ENCODE measurements at regions not wholly inside any gene's neighbourhood (a gene's known extent, or its start where the extent isn't known, plus 50 kb on each side); places are given as distances from the start of the nearest gene placed in this dataset.

DNA sequence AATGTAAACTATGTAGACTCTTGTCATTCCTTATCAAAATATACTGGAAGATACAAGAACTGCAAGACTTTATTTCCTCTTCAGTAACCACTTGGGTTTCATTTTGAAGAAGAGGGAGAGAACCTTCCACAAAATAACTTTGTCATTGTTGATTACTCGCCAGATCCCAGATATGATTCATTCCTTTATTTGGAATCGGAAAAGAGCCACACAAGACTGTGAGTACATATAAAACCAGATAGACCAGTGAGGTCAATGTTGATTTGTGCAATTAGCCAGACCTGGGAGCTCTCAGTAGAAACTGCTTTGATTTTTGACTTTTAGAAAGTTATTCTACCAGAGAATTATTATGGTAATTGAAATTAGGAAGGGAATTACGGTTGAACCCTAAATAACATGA lies 146.1 kb downstream of the TMEM167A start:
- H3K4me3 ChIP-seq (ENCODE audit: extremely low read depth in 1 of 4, insufficient read depth in 2 of 4, low read depth in 3 of 4, low read length in 4 of 4): no peak overlapping the region
- no peak overlapping the region for H3K23ac ChIP-seq (ENCODE audit: insufficient read length)
- no peak overlapping the region for H2BK5ac ChIP-seq (ENCODE audit: low read depth, low read length)
- H4K8ac ChIP-seq (ENCODE audit: extremely low read depth, insufficient read depth, low read length): no peak overlapping the region
- ChIA-PET POLR2A (ENCODE audit: partially characterized antibody) (no interaction called here), CTCF (ENCODE audit: partially characterized antibody) (no interaction called here)
- no peak for TF ChIP-seq ZNF274 (IDR thresholded peaks at IDR 0.05; ENCODE audit: borderline replicate concordance, extremely low read depth, low read length)
- no peak for TF ChIP-seq CTBP2 (IDR thresholded peaks at IDR 0.05; ENCODE audit: borderline replicate concordance, insufficient read depth, insufficient read length, low read length)
- TF ChIP-seq, protein P1, sequence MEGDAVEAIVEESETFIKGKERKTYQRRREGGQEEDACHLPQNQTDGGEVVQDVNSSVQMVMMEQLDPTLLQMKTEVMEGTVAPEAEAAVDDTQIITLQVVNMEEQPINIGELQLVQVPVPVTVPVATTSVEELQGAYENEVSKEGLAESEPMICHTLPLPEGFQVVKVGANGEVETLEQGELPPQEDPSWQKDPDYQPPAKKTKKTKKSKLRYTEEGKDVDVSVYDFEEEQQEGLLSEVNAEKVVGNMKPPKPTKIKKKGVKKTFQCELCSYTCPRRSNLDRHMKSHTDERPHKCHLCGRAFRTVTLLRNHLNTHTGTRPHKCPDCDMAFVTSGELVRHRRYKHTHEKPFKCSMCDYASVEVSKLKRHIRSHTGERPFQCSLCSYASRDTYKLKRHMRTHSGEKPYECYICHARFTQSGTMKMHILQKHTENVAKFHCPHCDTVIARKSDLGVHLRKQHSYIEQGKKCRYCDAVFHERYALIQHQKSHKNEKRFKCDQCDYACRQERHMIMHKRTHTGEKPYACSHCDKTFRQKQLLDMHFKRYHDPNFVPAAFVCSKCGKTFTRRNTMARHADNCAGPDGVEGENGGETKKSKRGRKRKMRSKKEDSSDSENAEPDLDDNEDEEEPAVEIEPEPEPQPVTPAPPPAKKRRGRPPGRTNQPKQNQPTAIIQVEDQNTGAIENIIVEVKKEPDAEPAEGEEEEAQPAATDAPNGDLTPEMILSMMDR (IDR thresholded peaks at IDR 0.05; ENCODE audit: control extremely low read depth in 1 of 3, insufficient read depth in 1 of 3, low read depth in 1 of 3, low read length in 3 of 3): no peak
- TF ChIP-seq KDM1A (IDR thresholded peaks at IDR 0.05; ENCODE audit: borderline replicate concordance, low read length): no peak
- TF ChIP-seq CREB1 (IDR thresholded peaks at IDR 0.05): no peak
- TF ChIP-seq ASH2L (IDR thresholded peaks at IDR 0.05; ENCODE audit: low read length): no peak
- TF ChIP-seq POLR2AphosphoS5 (IDR thresholded peaks at IDR 0.05; ENCODE audit: low read depth, low read length): no peak
- no peak for TF ChIP-seq EP300 (IDR thresholded peaks at IDR 0.05; ENCODE audit: borderline replicate concordance in 1 of 2, low read depth in 2 of 2, low read length in 2 of 2)
- no peak for TF ChIP-seq BCL11A (IDR thresholded peaks at IDR 0.05; ENCODE audit: low read depth in 2 of 2, low read length in 2 of 2)
- TF ChIP-seq, protein P2, sequence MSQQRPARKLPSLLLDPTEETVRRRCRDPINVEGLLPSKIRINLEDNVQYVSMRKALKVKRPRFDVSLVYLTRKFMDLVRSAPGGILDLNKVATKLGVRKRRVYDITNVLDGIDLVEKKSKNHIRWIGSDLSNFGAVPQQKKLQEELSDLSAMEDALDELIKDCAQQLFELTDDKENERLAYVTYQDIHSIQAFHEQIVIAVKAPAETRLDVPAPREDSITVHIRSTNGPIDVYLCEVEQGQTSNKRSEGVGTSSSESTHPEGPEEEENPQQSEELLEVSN (IDR thresholded peaks at IDR 0.05): no peak
- no peak for TF ChIP-seq TBP (IDR thresholded peaks at IDR 0.05; ENCODE audit: low read depth, low read length)
- no peak for TF ChIP-seq JUN (IDR thresholded peaks at IDR 0.05; ENCODE audit: low read depth, low read length)
- H2AK5ac ChIP-seq (ENCODE audit: low read depth, low read length): no peak overlapping the region
- H4K20me1 ChIP-seq (replicated peaks in 1 of 2; ENCODE audit: control insufficient read depth in 1 of 2, insufficient read depth in 2 of 2, low read length in 2 of 2): no peaks in the 10 kb centered on the region
- no peak overlapping the region for H2BK120ac ChIP-seq (replicated peaks; ENCODE audit: low read depth, low read length)
- H3K4me1 ChIP-seq (replicated peaks in 1 of 4; ENCODE audit: control insufficient read depth in 3 of 4, insufficient read depth in 4 of 4, low read length in 3 of 4): no peaks in the 10 kb centered on the region
- H3K56ac ChIP-seq (replicated peaks; ENCODE audit: insufficient read length, low read depth, low read length): no peak overlapping the region
- H3K14ac ChIP-seq (ENCODE audit: insufficient read length): no peak overlapping the region
- FAIRE-seq (no peak), DNase-seq (ENCODE audit: low read depth in 1 of 2, low spot score in 2 of 2) (no peak)
- no peaks in the 10 kb centered on the region for H3K79me1 ChIP-seq (ENCODE audit: low read depth, low read length)
- H3K9me3 ChIP-seq (ENCODE audit: insufficient read depth in 2 of 2, low read depth in 1 of 2, low read length in 1 of 2): peaks cover 0 to 4% of the 10 kb centered on the region in 2 experiments; a peak in 1 of 4 replicates
- H3K18ac ChIP-seq (ENCODE audit: extremely low read depth, low read length): no peak overlapping the region
- no peak overlapping the region for H2BK12ac ChIP-seq (ENCODE audit: low read depth, low read length)
- H3K4me2 ChIP-seq (ENCODE audit: insufficient read depth in 1 of 2, low read depth in 2 of 2, low read length in 2 of 2): no peak overlapping the region
- H3K36me3 ChIP-seq (ENCODE audit: control insufficient read depth in 2 of 4, insufficient read depth in 4 of 4, low read length in 3 of 4): no peaks in the 10 kb centered on the region; a peak in 1 of 8 replicates
- H4K5ac ChIP-seq (ENCODE audit: insufficient read length, low read depth, low read length): no peak overlapping the region
- no peak overlapping the region for H4K91ac ChIP-seq (replicated peaks; ENCODE audit: insufficient read length, low read length)
- 94% methylated on average over 3 of the region's 3 CpGs; no CpG with 5 or more reads in 1 of the 2 experiments for WGBS, 2 experiments (ENCODE audit: extremely low coverage in 1 of 2, insufficient coverage in 1 of 2, insufficient read length in 1 of 2, insufficient replicate concordance in 2 of 2, low coverage in 1 of 2, low lambda C conversion rate in 2 of 2, missing lambda C conversion rate in 1 of 2)
- H2AFZ ChIP-seq (ENCODE audit: low read length): no peak overlapping the region
- H3K23me2 ChIP-seq (ENCODE audit: low read depth, low read length): no peaks in the 10 kb centered on the region
- H3K27me3 ChIP-seq (replicated peaks in 1 of 4; ENCODE audit: control insufficient read depth in 3 of 4, extremely low read depth in 1 of 4, insufficient read depth in 3 of 4, low read length in 3 of 4): no peaks in the 10 kb centered on the region
- no peak overlapping the region for H2BK15ac ChIP-seq (ENCODE audit: low read length)
- H3K9ac ChIP-seq (replicated peaks in 1 of 4; ENCODE audit: extremely low read depth in 1 of 4, low read depth in 3 of 4, low read length in 3 of 4): no peak overlapping the region
- no peak overlapping the region for H2BK20ac ChIP-seq (ENCODE audit: low read length)
- no peak overlapping the region for H3K27ac ChIP-seq (ENCODE audit: low read depth, low read length)
- H3K79me2 ChIP-seq (ENCODE audit: control insufficient read depth in 1 of 2, insufficient read depth in 2 of 2, low read length in 2 of 2): no peaks in the 10 kb centered on the region
- no peak overlapping the region for H3K4ac ChIP-seq (replicated peaks; ENCODE audit: insufficient read length, low read depth, low read length)

Measured in H1 (cell line).